ENCODE measurements at regions not wholly inside any gene's neighbourhood (a gene's known extent, or its start where the extent isn't known, plus 50 kb on each side); places are given as distances from the start of the nearest gene placed in this dataset.

DNA sequence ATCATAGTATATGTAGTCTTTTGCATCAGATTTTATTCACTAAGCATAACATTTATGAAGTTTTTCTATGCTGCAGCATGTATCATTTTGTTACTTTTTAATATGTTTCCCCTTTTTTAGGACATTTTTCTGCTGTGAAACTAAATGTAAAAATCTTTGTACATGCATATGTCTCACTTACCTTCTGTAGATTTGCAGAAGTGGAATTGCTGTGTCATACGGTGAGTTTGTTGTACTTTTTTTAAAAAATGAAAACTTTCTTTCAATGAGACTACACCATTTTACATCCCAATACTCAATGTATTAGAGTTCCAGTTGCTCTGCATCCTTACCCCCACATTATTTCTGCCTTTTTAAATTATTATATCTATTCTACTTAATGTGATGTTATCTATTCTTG, 868.9 kb downstream of the PDHA2 start:
- no peak for DNase-seq

DNA sequence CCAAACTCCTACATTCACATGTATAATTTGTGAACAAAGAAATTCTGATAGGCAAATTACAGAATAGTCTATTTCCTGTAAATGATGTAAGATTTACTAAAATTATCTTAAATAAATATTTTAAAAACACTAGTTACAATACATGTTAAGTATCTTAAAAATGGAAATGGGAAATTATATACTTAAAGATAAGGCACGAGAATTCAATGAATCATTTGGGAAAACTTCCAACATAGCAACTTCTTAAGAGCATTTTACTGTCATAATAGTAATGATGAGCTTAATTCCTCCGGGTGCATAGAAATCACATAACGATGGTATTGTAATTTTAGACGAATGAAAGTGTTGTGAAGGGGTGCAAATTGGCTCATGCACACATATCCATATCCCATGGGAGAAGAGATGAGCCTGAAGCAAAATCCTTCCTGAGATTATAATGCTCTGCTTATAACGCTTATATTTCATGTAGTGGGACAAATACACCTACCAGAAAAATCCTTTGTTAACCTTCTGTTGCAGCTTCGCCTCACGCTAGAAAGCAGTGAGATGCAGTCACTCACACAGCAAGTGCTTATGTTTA, 873.5 kb downstream of the PDHA2 start:
- no peak for DNase-seq

DNA sequence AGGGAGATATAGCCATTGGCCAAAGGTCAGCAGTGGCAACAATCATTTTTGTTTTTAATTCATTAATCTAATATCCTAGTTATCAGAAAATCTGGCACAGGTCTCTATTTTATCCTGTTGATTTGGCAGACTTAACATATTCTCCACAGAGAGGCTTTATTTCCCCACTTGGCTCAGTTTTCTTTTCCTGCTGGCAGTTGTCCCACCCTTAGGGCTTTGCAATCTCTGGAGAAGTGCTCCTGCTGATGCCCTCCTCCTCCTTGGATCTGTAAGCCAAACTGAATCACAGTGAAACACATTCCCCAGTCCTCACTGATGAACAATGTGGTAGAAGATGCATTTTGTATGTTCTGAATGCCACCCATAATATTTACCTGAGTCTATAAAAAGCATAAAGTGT, 889.7 kb downstream of the PDHA2 start:
- peak; percentile 11 to 80 for DNase-seq

DNA sequence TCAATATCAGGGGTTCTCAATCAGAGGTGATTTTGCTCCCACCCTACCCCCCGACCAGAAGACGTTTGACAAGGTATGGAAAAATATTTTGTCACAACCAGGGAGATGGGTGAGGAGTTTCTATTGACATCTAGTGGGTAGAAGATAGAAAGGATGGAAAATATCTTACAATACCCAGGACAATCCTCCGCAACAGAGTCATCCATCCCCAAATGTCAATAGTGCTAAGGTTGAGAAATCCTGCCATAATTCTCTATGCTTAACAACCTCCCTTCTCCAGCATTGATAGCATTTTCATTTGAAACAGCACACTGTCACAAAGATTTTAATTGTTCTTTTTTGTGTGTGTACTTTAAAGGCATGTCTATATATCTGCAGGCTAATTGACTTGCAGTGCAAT, 890.5 kb downstream of the PDHA2 start:
- DNase-seq: no peak

DNA sequence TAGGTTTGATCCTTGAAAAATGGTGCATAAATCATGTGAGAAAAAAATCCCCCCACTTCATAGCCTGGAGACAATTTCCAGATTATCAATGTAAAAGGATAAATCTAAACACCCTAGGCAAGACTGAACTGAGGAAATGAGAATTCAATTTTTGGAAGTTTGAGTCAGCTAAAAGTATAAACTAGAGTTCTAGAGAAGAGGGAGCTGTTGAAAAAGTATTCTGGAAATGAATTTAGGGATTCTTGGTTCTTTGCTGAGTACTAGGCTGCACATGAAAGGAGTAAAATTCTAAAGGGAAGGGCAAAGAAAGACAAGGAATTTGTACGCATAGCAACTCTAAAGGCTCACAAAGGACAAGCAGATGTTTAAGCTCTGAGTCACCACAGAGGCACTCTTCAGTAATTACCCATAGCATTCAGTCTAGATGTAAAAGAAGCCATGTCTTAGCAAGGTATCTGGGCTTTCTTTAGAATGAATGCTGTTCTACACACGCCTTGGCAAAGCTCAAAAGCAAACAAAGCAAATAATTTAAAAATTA, 896.5 kb downstream of the PDHA2 start:
- DNase-seq: peak in 1 of 2 experiments; percentile 3

DNA sequence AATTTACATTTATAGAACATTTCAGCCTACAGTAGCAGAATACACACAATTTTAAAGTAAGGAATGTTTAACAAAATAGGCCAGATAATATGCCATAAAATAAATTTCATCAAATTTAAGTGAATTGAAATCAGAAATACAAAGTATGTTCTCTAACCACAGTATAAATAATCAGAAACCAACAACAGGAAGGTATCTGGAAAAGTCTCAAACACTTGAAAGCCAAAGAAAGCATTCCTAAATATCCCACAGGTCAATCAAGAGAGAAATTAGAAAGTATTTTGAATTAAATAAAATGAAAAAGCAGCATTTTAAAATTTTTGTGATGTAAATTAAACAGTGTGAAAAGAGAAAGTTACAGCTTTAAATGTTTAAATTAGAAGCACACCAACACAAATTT, 899.2 kb downstream of the PDHA2 start:
- no peak for DNase-seq

DNA sequence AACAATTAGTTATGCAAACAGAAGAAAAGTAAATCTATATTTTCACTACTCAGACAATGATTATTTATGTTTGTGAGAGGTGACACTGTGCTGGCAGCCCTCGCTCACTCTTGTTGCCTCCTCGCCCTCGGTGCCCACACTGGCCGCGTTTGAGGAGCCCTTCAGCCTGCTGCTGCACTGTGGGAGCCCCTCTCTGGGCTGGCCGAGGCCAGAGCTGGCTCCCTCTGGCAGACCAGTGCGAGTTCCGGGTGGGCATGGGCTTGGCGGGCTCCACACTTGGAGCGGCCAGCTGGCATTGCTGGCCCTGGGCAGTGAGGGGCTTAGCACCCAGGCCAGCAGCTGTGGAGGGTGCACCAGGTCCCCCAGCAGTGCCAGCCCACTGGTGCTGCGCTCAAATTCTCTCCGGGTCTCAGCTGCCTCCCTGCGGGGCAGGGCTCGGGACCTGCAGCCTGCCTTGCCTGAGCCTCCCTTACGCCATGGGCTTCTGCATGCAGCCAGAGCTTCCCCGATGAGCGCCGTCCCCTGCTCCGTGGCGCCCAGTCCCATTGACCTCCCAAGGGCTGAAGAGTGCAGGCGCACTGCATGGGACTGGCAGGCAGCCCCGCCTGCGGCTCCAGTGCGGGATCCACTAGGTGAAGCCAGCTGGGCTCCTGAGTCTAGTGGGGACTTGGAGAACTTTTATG, 902.6 kb downstream of the PDHA2 start:
- DNase-seq: no peak

DNA sequence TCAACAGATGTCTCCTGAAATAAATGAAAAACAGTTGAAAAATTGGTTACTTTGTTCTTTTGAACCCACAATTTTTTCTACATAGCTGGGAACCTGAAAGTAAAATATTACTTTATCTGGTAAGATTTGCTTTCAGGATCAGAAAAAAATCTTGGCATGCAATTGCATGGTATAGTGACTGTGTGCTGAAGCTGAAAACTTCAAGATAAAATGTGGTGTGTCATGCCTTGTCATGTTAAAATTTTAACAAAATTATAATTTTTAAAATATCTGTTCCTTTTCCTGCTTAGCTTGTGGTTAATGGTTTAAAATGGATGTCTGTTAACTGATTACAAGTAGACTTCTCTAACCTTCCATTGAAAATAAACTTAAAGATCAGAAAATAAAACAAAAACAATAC, 904.8 kb downstream of the PDHA2 start:
- DNase-seq: no peak

DNA sequence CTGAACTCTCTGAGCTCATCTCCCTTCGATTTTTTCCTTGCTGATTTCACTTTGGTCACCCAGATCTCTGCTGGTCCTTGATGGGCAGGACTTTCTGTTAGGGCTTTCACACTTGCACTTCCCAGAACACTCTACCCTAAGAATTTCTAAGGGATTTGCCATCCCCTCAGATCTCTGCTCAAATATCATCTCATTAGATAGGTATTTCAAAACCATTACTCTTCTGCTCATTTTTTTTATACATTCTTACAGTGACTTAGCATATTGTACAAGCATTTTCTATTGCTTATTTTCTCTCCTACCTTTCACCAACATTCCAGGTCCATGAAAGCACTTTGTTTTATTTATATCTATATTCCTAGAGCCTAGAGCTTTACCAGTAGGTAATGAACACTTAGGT, 913.3 kb downstream of the PDHA2 start:
- no peak for DNase-seq

DNA sequence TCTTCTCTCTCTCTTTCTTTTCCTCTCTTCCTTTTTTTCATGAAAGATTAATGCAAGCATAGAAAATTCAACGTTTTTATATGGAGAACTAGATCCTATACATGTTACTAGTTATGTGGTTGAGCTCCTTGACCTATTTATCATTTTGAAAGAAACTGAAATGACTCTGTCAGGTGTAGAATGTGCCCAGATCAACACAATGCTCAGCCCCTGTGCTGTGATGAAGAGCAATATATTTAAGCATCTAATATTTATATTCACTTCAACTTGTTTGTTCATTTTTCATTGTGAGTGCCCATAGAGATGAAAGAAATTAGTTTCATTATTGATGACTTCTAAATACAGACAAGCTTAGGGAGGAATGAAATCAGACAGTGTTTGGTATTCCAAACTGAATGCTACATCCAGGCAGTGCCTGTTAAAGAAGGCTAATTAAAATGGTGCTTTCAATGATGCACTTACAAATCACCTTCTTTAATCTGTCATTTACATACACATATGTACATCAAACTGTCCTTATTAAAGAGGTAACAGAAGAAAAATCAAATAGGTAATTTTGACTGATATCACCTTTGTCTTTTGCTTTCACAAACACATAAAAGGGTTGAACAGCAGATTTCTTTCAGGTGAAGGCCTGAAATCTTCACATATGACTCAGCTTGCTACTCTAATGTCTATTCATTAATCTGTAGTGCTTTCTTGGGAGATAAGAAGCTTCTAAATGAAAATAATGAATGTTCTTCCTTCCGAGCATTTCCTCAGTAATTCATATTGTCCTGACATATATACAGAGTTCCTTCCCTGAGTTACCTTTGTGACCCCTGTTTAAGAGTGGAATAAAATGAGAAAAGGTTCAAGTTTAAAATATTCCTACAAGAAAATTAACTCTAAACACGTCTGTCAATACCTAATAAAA, 915.9 kb downstream of the PDHA2 start:
- DNase-seq: no peak

DNA sequence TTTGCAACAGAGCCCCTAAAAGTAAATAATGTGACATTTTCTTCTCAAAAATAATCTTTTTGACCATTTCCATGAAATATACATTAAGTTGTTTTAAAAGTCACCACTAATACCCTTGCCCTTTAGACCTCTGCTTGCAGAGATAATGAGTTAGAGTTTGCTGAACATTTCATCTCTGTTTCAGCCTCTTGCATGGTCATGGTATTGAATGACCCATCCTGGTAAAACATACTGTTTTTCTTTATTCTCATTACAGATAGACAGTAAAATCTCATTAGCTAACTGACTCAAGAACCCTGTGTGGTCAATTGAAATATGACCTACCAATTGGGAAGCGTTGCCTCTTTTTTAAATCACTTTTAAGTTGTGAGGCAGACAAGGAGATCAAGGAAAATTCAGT, 916.7 kb downstream of the PDHA2 start:
- DNase-seq: no peak

DNA sequence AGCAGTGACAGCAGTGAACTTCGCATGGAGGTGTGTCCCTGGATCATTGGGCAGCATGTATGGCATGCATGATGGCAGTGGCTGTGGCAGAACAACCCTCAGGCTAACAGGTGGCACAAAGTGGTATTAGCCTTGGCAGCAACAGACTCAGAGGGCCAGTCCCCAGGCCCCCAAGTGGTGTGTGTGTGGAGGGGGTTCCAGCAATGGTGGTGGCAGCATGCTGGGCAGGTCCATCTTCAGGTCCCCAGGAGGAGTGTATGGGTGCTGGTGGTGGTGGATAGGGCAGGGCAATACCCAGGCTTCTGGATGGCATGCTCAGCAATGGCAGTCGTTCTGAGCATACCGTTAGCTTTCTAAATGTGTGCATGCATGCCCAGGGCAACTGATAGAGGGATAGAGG, 923.7 kb downstream of the PDHA2 start:
- no peak for DNase-seq

DNA sequence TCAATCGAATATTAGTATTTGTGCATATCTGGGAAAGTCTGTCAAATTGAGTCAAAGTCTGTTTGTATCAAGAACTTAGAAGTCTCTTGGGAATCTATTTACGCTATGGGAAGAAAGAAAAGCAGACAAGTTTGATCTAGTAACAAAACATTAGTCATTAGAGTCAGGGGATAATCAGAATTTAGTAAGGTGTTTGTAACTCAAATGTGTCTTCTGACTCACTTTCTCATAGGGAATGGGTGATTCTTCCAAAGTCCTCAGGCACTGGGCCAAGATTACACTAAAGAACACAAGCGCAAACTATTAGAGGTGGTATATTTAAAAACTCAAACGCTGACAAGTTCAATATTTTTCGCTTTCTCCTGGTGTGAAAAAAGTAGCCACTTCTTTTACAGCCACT, 926.5 kb downstream of the PDHA2 start:
- no peak for DNase-seq

DNA sequence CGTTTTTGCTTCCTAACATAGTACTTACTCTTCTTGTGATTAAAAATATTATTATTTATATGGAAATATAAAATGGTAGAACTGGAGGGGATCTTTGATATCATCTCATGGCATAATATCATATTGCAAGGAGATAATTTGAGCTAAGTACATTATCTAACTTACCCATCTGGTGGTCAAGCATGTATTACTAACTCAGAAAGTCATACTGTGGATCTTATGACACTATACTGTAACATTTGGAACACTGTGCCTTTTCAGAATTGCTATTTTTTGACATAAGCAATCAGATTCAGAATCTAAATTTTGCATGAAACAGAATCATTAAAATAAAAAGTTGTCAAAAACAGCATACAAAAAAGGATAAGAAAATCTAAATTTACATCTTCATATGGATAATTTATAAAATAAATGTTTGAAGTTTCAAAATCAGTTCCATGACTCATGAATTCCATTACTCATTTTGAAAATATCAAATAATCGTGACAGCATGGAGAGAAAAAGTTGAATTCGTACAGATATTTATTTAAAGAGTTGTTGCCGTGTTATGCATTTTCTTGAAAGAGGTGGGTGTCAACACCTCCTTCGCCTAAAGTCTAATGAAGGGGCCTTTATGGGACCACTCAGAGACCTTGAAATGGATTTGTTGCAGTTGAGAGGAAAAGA, 928.1 kb downstream of the PDHA2 start:
- no peak for DNase-seq

DNA sequence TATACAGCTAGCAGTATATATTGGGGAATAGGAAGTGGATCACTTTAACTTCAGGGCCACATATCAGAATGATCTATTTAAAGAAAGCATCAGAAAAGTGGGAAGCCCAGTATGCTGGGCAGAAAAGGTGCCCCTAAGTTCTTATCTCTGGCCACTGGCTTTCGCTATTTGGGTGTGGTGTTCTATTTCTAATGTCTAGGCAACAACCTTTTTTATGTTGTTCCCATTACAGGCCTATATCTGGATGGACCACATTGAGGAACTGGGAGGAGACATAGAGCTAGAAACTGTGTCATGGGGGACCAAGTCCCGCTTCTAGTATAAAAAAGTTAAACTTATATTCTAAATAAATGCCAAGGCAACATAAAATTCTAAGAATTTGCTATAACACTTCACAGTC, 935.6 kb downstream of the PDHA2 start:
- DNase-seq: no peak

DNA sequence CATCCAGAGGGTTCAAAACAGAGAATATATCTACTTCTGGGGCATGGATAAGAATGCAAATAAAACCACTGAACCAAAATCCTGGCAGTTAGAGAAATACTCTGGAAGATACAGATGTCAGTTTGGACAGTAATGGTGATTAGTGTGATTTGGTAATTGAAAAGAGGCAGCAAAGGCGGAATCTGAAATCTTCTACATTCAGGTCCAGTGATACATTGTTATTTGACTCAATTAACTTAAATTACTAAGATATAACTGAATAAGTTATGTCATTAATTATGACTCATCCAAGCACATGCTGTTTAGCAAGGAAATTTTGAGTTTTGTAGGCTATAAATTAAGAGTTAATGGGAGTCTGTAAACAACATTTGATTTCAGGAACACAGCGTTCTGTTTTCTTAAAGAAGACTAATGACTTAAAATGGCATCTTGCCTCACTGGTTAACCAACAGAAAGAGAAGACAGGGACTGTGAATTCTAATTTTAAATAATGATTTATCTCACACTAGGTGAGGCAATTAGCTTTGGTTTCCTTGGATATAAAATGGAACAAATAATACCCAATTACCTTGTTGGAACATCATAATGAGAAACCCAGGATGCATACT, 937.1 kb downstream of the PDHA2 start:
- DNase-seq: peak in 1 of 2 experiments; percentile 24

DNA sequence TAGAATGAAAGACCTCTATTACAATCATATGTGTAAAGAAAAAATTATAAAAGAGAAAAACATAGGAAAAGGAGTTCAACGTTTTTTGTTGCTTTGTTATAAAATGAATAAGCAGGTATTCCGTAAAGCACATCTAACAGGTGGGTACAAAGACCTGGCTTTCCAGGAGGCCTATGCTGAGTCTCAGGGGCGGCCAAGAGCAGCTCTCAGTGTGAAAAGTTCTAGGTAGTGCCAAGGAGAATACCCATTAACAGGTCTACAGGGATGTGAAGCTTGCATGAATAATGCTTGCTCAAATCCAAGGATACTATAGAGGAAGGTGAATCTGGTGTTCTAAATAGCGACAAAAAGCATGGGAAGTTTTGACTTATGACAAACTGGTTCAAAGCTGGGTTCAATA, 944.4 kb downstream of the PDHA2 start:
- peak in 1 of 2 experiments; percentile 28 for DNase-seq

DNA sequence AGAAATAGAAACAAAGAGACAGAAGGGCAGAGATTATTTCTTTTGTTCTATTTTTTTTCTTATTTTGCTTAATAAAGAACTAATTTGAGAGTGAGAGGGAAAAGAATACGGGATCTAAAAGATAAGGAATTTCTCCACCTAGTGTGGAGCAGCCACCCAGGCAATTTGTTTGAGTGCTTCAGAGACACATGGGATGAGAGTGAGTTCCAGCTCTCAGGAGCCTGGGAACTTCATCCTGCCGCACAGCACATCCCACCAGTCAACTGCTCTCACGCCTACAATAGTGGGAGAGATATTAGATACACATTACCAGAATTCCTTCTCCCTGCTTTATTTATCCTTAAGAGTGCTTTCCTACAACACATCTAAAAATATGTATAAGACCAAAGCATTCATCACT, 946.4 kb downstream of the PDHA2 start:
- no peak for DNase-seq

DNA sequence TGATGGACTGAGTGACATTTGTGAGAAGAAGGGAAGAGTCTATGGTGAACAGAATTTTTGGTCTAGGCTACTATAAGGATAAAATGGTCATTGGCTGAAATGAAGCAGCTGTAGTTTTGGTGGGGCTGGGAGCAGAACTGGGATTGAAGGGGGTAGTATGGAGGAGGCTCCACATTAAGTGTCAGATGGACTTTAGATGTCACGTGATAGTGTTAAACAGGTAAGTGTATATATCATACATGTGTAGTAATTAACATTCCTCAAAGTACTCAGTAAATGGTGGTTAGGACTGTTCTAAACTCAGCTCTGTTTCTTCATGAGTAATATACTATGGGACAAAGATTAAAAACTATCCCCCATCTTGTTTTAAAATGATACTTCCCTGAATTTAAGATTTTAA, 947.9 kb downstream of the PDHA2 start:
- no peak for DNase-seq

DNA sequence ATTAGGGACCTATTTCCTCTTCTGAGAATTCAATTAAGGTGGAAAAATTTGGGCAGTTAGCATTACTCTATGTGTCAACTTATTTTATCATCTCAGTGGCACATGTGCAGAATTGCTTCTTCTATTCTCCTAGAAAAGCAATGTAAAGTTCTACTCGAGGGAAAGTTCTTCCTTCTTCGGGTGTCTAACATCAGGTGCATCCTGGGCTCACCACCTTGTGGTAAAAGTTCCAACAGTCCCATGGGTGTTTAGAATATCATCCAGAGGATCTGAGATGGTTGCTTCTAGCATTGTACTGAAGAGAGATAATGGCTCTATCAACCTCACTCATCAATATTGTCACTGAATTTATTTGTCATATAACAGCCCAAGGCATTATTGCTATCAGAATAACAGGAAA, 969.7 kb downstream of the PDHA2 start:
- no peak for DNase-seq

DNA sequence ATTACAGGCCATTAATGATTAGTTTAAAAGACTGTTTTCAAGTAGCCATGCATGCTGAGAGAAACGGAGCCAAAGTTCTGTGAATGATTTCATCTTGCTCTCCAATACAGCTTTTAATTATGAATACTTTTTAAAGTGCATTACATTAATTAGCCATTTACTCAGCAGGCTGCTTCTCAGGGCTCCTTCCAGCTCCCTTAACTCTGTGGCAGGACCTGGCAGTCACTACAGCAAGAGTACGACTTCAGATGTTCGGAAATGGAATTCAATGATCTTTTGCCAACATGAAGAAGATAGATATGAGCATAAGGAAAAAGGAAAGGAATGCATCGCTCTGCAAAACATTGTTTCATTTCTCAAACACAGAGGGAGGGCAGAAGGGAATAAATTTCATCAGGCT, 987.2 kb downstream of the PDHA2 start:
- DNase-seq: peak; percentile 33 to 48

DNA sequence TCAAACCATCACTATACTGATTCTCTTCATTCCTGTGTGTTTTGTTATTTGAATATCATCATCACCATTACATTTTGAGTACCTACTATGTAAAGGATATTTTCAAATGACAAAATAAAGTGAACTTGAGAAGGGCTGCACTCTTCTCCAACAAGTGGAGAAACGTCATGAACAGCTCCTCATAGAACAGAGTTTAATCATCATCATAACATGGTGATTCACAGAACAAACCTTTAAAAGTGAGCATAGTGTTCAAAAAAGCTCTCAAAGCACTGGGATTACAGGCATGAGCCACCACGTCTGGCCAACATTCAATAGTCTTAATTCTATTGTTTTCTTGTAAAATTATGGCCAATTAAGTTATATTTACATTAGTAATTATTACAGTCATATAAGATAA, 993.9 kb downstream of the PDHA2 start:
- DNase-seq: no peak

DNA sequence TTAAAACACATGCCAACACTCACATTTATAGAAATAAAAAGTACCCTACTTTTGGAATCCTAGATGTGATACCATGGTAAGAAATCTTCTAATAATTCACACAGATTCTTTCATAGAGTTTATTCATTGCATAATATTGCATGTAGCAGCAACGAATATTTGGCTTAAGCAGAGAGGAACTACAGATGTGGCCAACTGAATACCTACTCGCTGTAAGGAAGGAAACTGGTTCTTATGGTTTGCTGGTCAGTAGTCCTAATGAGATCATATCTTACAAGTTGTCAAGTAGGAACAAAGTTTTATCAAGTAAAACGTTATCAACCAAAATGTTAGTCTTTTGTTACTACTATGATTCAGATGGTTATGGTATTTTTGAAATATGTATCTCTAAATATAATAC, 996.1 kb downstream of the PDHA2 start:
- no peak for DNase-seq

All from NCI-H446 (cell line).